ENCODE measurements at regions not wholly inside any gene's neighbourhood (a gene's known extent, or its start where the extent isn't known, plus 50 kb on each side); places are given as distances from the start of the nearest gene placed in this dataset.
A peak's percentile ranks its signal among the peaks of the same experiment; 100 is the strongest.

- DNase-seq (no peak), ATAC-seq (ENCODE audit: low read depth in 2 of 2) (no peak)
- peak overlapping the region in 1 of 4 donors; percentile 39 for H3K4me3 Mint-ChIP-seq
- peaks cover 0 to 4% (median 0%) of the 10 kb centered on the region in 4 donors for H3K4me1 Mint-ChIP-seq
- no peak overlapping the region for H3K4me3 ChIP-seq (ENCODE audit: low read depth, low read length)
- peaks cover 0 to 14% (median 7%) of the 10 kb centered on the region in 7 donors for H3K9me3 Mint-ChIP-seq
- H3K27ac ChIP-seq (ENCODE audit: insufficient read depth, low read length, poor library complexity, severe bottlenecking) = no peak overlapping the region
- H3K4me1 ChIP-seq (ENCODE audit: control insufficient read depth, insufficient read depth, low read length, poor library complexity, severe bottlenecking) = no peaks in the 10 kb centered on the region
- H3K27ac Mint-ChIP-seq = no peak overlapping the region
- H3K9me3 ChIP-seq (ENCODE audit: control insufficient read depth in 2 of 2, low read length in 2 of 2) = peaks cover 0 to under 1% of the 10 kb centered on the region in 2 experiments
- no peaks in the 10 kb centered on the region for H3K36me3 ChIP-seq (ENCODE audit: control insufficient read depth, insufficient read depth, low read length)
- no peaks in the 10 kb centered on the region for H3K27me3 ChIP-seq (ENCODE audit: control insufficient read depth, insufficient read depth, low read length)
- H3K36me3 Mint-ChIP-seq = no peaks in the 10 kb centered on the region
- H3K27me3 Mint-ChIP-seq = no peaks in the 10 kb centered on the region
Observed at GRCh38 chr12:127728729-127729128, 538.2 kb upstream of the TMEM132C start.

GRCh38 chr12:127729381-127729780 is 537.6 kb upstream of the TMEM132C start:
- no peaks in the 10 kb centered on the region for H3K36me3 Mint-ChIP-seq
- H3K36me3 ChIP-seq (ENCODE audit: control insufficient read depth, insufficient read depth, low read length) = no peaks in the 10 kb centered on the region
- DNase-seq = no peak
- H3K27ac ChIP-seq (ENCODE audit: insufficient read depth, low read length, poor library complexity, severe bottlenecking) = no peak overlapping the region
- H3K27me3 Mint-ChIP-seq = no peaks in the 10 kb centered on the region
- no peak overlapping the region for H3K4me3 Mint-ChIP-seq
- H3K9me3 ChIP-seq (ENCODE audit: control insufficient read depth in 2 of 2, low read length in 2 of 2) = no peaks in the 10 kb centered on the region
- H3K4me1 ChIP-seq (ENCODE audit: control insufficient read depth, insufficient read depth, low read length, poor library complexity, severe bottlenecking) = no peaks in the 10 kb centered on the region
- ATAC-seq (ENCODE audit: low read depth in 2 of 2) = no peak
- H3K4me3 ChIP-seq (ENCODE audit: low read depth, low read length) = no peak overlapping the region
- peaks cover 0 to 12% (median 7%) of the 10 kb centered on the region in 7 donors for H3K9me3 Mint-ChIP-seq
- H3K4me1 Mint-ChIP-seq = peaks cover 0 to 4% (median 0%) of the 10 kb centered on the region in 4 donors
- no peak overlapping the region for H3K27ac Mint-ChIP-seq
- H3K27me3 ChIP-seq (ENCODE audit: control insufficient read depth, insufficient read depth, low read length) = no peaks in the 10 kb centered on the region

- DNase-seq (no peak), ATAC-seq (ENCODE audit: low read depth in 2 of 2) (no peak)
- H3K4me3 Mint-ChIP-seq = no peak overlapping the region
- H3K4me1 ChIP-seq (ENCODE audit: control insufficient read depth, insufficient read depth, low read length, poor library complexity, severe bottlenecking) = no peaks in the 10 kb centered on the region
- peaks cover 0 to 14% (median 9%) of the 10 kb centered on the region in 7 donors for H3K9me3 Mint-ChIP-seq
- H3K9me3 ChIP-seq (ENCODE audit: control insufficient read depth in 2 of 2, low read length in 2 of 2) = peaks cover 0 to 5% of the 10 kb centered on the region in 2 experiments
- no peak overlapping the region for H3K27ac ChIP-seq (ENCODE audit: insufficient read depth, low read length, poor library complexity, severe bottlenecking)
- peaks cover 0 to 4% (median 0%) of the 10 kb centered on the region in 4 donors for H3K4me1 Mint-ChIP-seq
- no peak overlapping the region for H3K27ac Mint-ChIP-seq
- no peaks in the 10 kb centered on the region for H3K27me3 ChIP-seq (ENCODE audit: control insufficient read depth, insufficient read depth, low read length)
- H3K27me3 Mint-ChIP-seq = no peaks in the 10 kb centered on the region
- H3K4me3 ChIP-seq (ENCODE audit: low read depth, low read length) = no peak overlapping the region
- no peaks in the 10 kb centered on the region for H3K36me3 ChIP-seq (ENCODE audit: control insufficient read depth, insufficient read depth, low read length)
- no peaks in the 10 kb centered on the region for H3K36me3 Mint-ChIP-seq
Observed at GRCh38 chr12:127731657-127732056, 535.3 kb upstream of the TMEM132C start.

- ATAC-seq (ENCODE audit: low read depth in 2 of 2) = no peak
- peaks cover 2 to 4% of the 10 kb centered on the region in 2 experiments for H3K9me3 ChIP-seq (ENCODE audit: control insufficient read depth in 2 of 2, low read length in 2 of 2)
- H3K4me3 ChIP-seq (ENCODE audit: low read depth, low read length) = no peak overlapping the region
- no peak overlapping the region for H3K27ac Mint-ChIP-seq
- no peak overlapping the region for H3K4me3 Mint-ChIP-seq
- H3K27me3 ChIP-seq (ENCODE audit: control insufficient read depth, insufficient read depth, low read length) = no peaks in the 10 kb centered on the region
- no peaks in the 10 kb centered on the region for H3K36me3 Mint-ChIP-seq
- no peaks in the 10 kb centered on the region for H3K4me1 ChIP-seq (ENCODE audit: control insufficient read depth, insufficient read depth, low read length, poor library complexity, severe bottlenecking)
- H3K9me3 Mint-ChIP-seq = peaks cover 0 to 18% (median 8%) of the 10 kb centered on the region in 7 donors
- no peak overlapping the region for H3K27ac ChIP-seq (ENCODE audit: insufficient read depth, low read length, poor library complexity, severe bottlenecking)
- H3K36me3 ChIP-seq (ENCODE audit: control insufficient read depth, insufficient read depth, low read length) = no peaks in the 10 kb centered on the region
- H3K4me1 Mint-ChIP-seq = no peaks in the 10 kb centered on the region
- H3K27me3 Mint-ChIP-seq = no peaks in the 10 kb centered on the region
- no peak for DNase-seq
Observed at GRCh38 chr12:127742231-127742630, 524.7 kb upstream of the TMEM132C start.

GRCh38 chr12:127745469-127746212 is 521.3 kb upstream of the TMEM132C start:
- Mint-ChIP-seq H3K27ac (no peak overlapping the region), H3K4me3 (no peak overlapping the region), H3K36me3 (no peaks in the 10 kb centered on the region), H3K9me3 (peaks cover 0 to 23% (median 6%) of the 10 kb centered on the region in 7 donors), H3K27me3 (no peaks in the 10 kb centered on the region), H3K4me1 (no peaks in the 10 kb centered on the region)
- H3K36me3 ChIP-seq (ENCODE audit: control insufficient read depth, insufficient read depth, low read length) = no peaks in the 10 kb centered on the region
- H3K27me3 ChIP-seq (ENCODE audit: control insufficient read depth, insufficient read depth, low read length) = no peaks in the 10 kb centered on the region
- H3K4me1 ChIP-seq (ENCODE audit: control insufficient read depth, insufficient read depth, low read length, poor library complexity, severe bottlenecking) = no peaks in the 10 kb centered on the region
- DNase-seq (no peak), ATAC-seq (ENCODE audit: low read depth in 2 of 2) (no peak)
- peaks cover 0 to 2% of the 10 kb centered on the region in 2 experiments for H3K9me3 ChIP-seq (ENCODE audit: control insufficient read depth in 2 of 2, low read length in 2 of 2)
- no peak overlapping the region for H3K4me3 ChIP-seq (ENCODE audit: low read depth, low read length)
- H3K27ac ChIP-seq (ENCODE audit: insufficient read depth, low read length, poor library complexity, severe bottlenecking) = no peak overlapping the region

- DNase-seq = no peak
- Mint-ChIP-seq H3K9me3 (peaks cover 0 to 20% (median 6%) of the 10 kb centered on the region in 7 donors), H3K27ac (no peak overlapping the region), H3K27me3 (no peaks in the 10 kb centered on the region), H3K4me1 (no peaks in the 10 kb centered on the region), H3K36me3 (no peaks in the 10 kb centered on the region), H3K4me3 (no peak overlapping the region)
- no peak for ATAC-seq (ENCODE audit: low read depth in 2 of 2)
- Histone ChIP-seq H3K27me3 (ENCODE audit: control insufficient read depth, insufficient read depth, low read length) (no peaks in the 10 kb centered on the region), H3K27ac (ENCODE audit: insufficient read depth, low read length, poor library complexity, severe bottlenecking) (no peak overlapping the region), H3K9me3 (ENCODE audit: control insufficient read depth in 2 of 2, low read length in 2 of 2) (peaks cover 0 to 2% of the 10 kb centered on the region in 2 experiments), H3K4me1 (ENCODE audit: control insufficient read depth, insufficient read depth, low read length, poor library complexity, severe bottlenecking) (no peaks in the 10 kb centered on the region), H3K36me3 (ENCODE audit: control insufficient read depth, insufficient read depth, low read length) (no peaks in the 10 kb centered on the region), H3K4me3 (ENCODE audit: low read depth, low read length) (no peak overlapping the region)
Observed at GRCh38 chr12:127749416-127749815, 517.6 kb upstream of the TMEM132C start.

GRCh38 chr12:127750076-127750840 is 516.7 kb upstream of the TMEM132C start:
- Mint-ChIP-seq H3K36me3 (no peaks in the 10 kb centered on the region), H3K4me1 (no peaks in the 10 kb centered on the region), H3K27ac (no peak overlapping the region), H3K27me3 (no peaks in the 10 kb centered on the region), H3K9me3 (peaks cover 0 to 16% (median 8%) of the 10 kb centered on the region in 7 donors), H3K4me3 (no peak overlapping the region)
- no peaks in the 10 kb centered on the region for H3K36me3 ChIP-seq (ENCODE audit: control insufficient read depth, insufficient read depth, low read length)
- H3K4me3 ChIP-seq (ENCODE audit: low read depth, low read length) = no peak overlapping the region
- DNase-seq (no peak), ATAC-seq (ENCODE audit: low read depth in 2 of 2) (no peak)
- no peaks in the 10 kb centered on the region for H3K27me3 ChIP-seq (ENCODE audit: control insufficient read depth, insufficient read depth, low read length)
- H3K27ac ChIP-seq (ENCODE audit: insufficient read depth, low read length, poor library complexity, severe bottlenecking) = no peak overlapping the region
- H3K9me3 ChIP-seq (ENCODE audit: control insufficient read depth in 2 of 2, low read length in 2 of 2) = peaks cover 0 to 2% of the 10 kb centered on the region in 2 experiments
- H3K4me1 ChIP-seq (ENCODE audit: control insufficient read depth, insufficient read depth, low read length, poor library complexity, severe bottlenecking) = no peaks in the 10 kb centered on the region
